Lower leg skin (tissue), 4 donors: ENCODE measurements at regions not wholly inside any gene's neighbourhood (a gene's known extent, or its start where the extent isn't known, plus 50 kb on each side); places are given as distances from the start of the nearest gene placed in this dataset.

ENCODE experiments used
- DNase-seq, 2 donors: peaks; one replicate each; pipeline ENCODE4 v3.0.0-alpha.2; 2019; ENCODE audit warnings: low spot score in 2 of 2
- H3K4me3 ChIP-seq: fragments of 200-600 bp; sonication (generic); 2 replicates; pipeline ENCODE4 v1.5.1; 2017; ENCODE audit warnings: mild to moderate bottlenecking, low read depth; ENCODE audit not compliant: poor library complexity, severe bottlenecking
- POLR2A ChIP-seq, 2 donors: fragments of 450-650 bp; IDR thresholded peaks; one replicate each; pipeline ENCODE4 v1.6.1; 2016 to 2017; ENCODE audit warnings: antibody characterized with exemption in 2 of 2, mild to moderate bottlenecking in 1 of 2, moderate library complexity in 1 of 2
- WGBS, 2 donors: methylation state at CpG; one replicate each; pipeline ENCODE4 v1.1.5; 2018; 5-methylcytosine and 5-hydroxymethylcytosine counted together
- intact Hi-C: fragments of 100-400 bp; cut with DNase I; formaldehyde crosslinking; loops from one replicate; pipeline ENCODE4 v1.15.0; 2023; ENCODE audit warnings: low total_unique reads
- TF ChIP-seq, protein P1 (sequence below), 3 donors: fragments of 450-650 bp; IDR thresholded peaks; one replicate each; pipeline ENCODE4 v1.5.1; 2016; ENCODE audit warnings: antibody characterized with exemption in 3 of 3, mild to moderate bottlenecking in 3 of 3, moderate library complexity in 2 of 3

DNA sequence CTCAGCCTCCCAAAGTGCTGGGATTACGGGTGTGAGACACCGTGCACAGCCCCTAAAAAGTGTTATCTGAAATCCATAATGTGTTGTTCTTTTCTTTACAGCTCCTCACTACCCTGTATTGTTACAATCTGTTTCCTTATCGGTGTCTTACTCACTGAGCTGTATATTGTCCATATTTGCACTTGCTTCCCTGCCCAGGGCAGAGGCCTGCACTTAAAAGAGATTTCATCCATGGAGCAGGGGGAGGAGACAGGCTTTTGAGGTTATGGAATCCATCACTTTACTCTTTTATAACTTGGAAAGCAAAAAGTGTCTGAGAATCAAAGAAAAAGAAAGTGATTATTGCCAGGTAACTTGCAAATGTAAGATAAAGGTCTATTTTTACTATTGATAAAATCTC lies 251.0 kb downstream of the DIO2 start:
- intact Hi-C loops, result no loop called here
- 88 to 89% methylated on average over 3 of the region's 3 CpGs for WGBS, 2 donors
- DNase-seq, result no peak
- TF ChIP-seq POLR2A (IDR thresholded peaks at IDR 0.05), result no peak
- TF ChIP-seq, protein P1, sequence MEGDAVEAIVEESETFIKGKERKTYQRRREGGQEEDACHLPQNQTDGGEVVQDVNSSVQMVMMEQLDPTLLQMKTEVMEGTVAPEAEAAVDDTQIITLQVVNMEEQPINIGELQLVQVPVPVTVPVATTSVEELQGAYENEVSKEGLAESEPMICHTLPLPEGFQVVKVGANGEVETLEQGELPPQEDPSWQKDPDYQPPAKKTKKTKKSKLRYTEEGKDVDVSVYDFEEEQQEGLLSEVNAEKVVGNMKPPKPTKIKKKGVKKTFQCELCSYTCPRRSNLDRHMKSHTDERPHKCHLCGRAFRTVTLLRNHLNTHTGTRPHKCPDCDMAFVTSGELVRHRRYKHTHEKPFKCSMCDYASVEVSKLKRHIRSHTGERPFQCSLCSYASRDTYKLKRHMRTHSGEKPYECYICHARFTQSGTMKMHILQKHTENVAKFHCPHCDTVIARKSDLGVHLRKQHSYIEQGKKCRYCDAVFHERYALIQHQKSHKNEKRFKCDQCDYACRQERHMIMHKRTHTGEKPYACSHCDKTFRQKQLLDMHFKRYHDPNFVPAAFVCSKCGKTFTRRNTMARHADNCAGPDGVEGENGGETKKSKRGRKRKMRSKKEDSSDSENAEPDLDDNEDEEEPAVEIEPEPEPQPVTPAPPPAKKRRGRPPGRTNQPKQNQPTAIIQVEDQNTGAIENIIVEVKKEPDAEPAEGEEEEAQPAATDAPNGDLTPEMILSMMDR (IDR thresholded peaks at IDR 0.05), result no peak
- no peak overlapping the region for H3K4me3 ChIP-seq

DNA sequence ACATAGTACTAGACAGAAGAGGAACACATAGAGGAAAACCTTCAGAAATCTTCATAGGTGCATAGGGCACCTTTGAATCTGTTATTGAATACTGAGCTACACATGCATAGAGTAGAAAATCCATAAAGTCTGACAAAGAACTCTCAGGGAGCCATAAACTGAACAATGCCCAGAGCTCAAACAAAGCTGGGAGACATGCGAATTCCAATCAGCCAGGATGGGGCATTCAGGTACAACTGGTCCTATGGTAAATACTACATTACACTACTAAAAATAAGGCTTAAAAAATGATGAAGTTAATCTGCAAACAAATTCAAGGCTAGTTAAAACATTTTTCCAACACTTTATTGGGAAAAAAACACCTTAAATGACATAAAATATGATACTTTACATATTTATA lies 259.7 kb downstream of the DIO2 start:
- H3K4me3 ChIP-seq, result no peak overlapping the region
- intact Hi-C loops, result no loop called here
- WGBS, 2 donors, result 88 to 93% methylated on average over 1 of the region's 1 CpG
- TF ChIP-seq, protein P1 (IDR thresholded peaks at IDR 0.05), result no peak
- no peak for TF ChIP-seq POLR2A (IDR thresholded peaks at IDR 0.05)
- no peak for DNase-seq

DNA sequence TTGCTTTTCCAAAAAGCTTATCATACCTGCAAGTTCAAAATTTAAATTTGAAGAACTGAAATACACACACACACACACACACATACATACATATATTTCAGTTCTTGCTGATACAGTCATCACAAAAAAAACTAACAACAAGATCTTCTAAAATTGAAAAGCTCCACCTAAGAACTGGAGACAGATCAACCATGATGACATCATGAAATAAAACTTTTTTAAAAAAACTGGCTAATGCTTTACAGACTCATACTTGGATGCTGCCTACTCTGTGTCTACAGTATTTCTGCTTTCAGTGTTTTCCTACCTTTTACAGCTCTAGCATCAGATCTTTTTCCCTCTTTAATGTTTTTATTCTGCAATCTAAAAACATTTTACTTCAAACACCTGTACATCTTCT lies 261.4 kb downstream of the DIO2 start:
- no peak for DNase-seq
- H3K4me3 ChIP-seq, result no peak overlapping the region
- TF ChIP-seq POLR2A (IDR thresholded peaks at IDR 0.05), result no peak
- TF ChIP-seq, protein P1 (IDR thresholded peaks at IDR 0.05), result no peak
- intact Hi-C loops, result no loop called here

DNA sequence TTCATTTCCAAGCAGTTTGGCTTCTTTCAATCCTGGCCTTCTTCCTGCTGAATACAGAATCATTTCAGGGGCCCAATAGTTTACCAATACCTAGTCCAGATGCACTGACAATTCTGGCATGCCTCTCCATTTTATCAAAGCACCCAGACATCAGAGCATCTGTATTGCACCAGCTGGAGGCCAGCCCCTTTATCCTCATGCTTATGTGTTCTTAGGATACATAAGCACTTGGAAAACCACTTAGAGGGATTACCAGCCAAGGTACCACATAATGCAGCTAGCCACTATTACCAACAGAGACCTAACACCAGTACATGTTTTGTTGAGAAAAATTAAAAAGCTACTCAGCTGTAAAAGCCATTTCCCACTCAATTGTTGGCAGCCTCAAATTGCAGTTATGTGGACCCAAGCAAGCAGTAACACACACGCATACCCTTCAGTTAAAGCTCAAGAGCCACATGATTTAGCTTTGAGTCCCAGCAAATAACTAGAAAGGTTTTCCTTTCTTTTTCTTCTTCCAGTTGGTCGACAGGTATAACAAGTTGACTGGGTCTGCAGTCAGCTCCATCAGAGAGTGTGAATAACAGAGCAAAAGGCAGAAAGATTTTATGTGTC lies 263.8 kb downstream of the DIO2 start:
- TF ChIP-seq, protein P1 (IDR thresholded peaks at IDR 0.05), result no peak
- TF ChIP-seq POLR2A (IDR thresholded peaks at IDR 0.05), result no peak
- no peak for DNase-seq
- no peak overlapping the region for H3K4me3 ChIP-seq
- intact Hi-C loops, result no loop called here
- 57 to 69% methylated on average over 2 of the region's 2 CpGs for WGBS, 2 donors

DNA sequence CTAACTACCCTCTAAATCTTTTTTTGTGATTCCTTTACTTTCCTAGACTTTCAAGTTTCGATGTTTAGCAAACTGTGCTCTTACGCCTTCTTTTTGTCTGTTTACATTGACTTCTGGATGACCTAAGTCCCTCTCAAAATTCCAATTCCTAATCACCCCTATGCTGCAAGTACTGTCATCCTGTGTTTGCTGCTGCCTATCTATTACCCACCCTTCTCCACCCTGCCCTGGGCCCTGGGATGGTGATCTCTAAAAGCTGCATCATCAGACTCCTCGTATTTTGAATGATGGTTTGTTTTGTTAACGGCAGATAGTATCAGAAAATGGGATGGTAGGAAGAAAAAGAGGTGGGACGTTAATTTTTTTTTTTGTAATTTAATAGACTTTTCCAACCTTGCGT lies 272.1 kb downstream of the DIO2 start:
- DNase-seq, result no peak
- TF ChIP-seq, protein P1 (IDR thresholded peaks at IDR 0.05), result no peak
- no peak for TF ChIP-seq POLR2A (IDR thresholded peaks at IDR 0.05)
- H3K4me3 ChIP-seq, result no peak overlapping the region
- intact Hi-C loops, result no loop called here
- WGBS, 2 donors, result 87 to 90% methylated on average over 6 of the region's 6 CpGs

DNA sequence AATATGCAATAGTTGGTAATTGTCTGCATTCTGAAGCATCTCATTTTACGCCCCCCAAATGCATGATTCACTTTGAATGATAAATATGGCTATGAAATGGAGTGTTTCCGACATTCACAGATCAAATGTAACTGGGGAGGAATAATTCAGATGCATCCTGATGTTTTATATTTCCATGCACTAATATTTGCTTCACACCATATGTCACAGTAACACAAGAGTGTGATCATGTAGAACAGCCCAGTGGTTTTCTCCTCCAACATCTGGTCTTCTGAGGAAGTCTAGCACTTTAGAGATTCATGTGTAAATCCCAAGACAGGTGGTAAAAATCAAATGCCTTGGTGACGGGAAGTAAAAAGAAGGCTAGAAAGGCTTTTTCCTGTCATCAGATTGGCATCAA lies 273.1 kb downstream of the DIO2 start:
- 65% methylated on average over 3 of the region's 3 CpGs for WGBS, 2 donors
- no peak for DNase-seq
- TF ChIP-seq, protein P1 (IDR thresholded peaks at IDR 0.05), result no peak
- intact Hi-C loops, result no loop called here
- H3K4me3 ChIP-seq, result no peak overlapping the region
